ENCODE measurements at regions not wholly inside any gene's neighbourhood (a gene's known extent, or its start where the extent isn't known, plus 50 kb on each side); places are given as distances from the start of the nearest gene placed in this dataset.

- TF ChIP-seq CTCF (IDR thresholded peaks at IDR 0.05; ENCODE audit: insufficient read depth, missing control alignments) = no peak
- DNase-seq (ENCODE audit: insufficient read length, low spot score) (no peak), FAIRE-seq (no peak)
These were observed 93.4 kb downstream of the ABHD5 start for GRCh38 chr3:43783987-43784639.

- DNase-seq (ENCODE audit: insufficient read length, low spot score) (no peak), FAIRE-seq (no peak)
- TF ChIP-seq CTCF (IDR thresholded peaks at IDR 0.05; ENCODE audit: insufficient read depth, missing control alignments) = no peak
These were observed 93.9 kb downstream of the ABHD5 start for GRCh38 chr3:43784640-43785011.

- TF ChIP-seq CTCF (IDR thresholded peaks at IDR 0.05; ENCODE audit: insufficient read depth, missing control alignments) = no peak
- FAIRE-seq = no peak
- no peak for DNase-seq (ENCODE audit: insufficient read length, low spot score)
These were observed 94.8 kb downstream of the ABHD5 start for GRCh38 chr3:43785551-43785950.

GRCh38 chr3:43786102-43786501, 95.4 kb downstream of the ABHD5 start:
- TF ChIP-seq CTCF (IDR thresholded peaks at IDR 0.05; ENCODE audit: insufficient read depth, missing control alignments) = no peak
- no peak for FAIRE-seq
- DNase-seq (ENCODE audit: insufficient read length, low spot score) = no peak

- FAIRE-seq = no peak
- no peak for TF ChIP-seq CTCF (IDR thresholded peaks at IDR 0.05; ENCODE audit: insufficient read depth, missing control alignments)
These were observed 96.0 kb downstream of the ABHD5 start for GRCh38 chr3:43786526-43787305.

GRCh38 chr3:43787330-43787729, 96.6 kb downstream of the ABHD5 start:
- FAIRE-seq (no peak), DNase-seq (ENCODE audit: insufficient read length, low spot score) (no peak)
- no peak for TF ChIP-seq CTCF (IDR thresholded peaks at IDR 0.05; ENCODE audit: insufficient read depth, missing control alignments)

More at GRCh38 chr3:43786526-43787305, 96.0 kb downstream of the ABHD5 start:
- DNase-seq (ENCODE audit: insufficient read length, low spot score) = no peak

- no peak for FAIRE-seq
- TF ChIP-seq CTCF (IDR thresholded peaks at IDR 0.05; ENCODE audit: insufficient read depth, missing control alignments) = no peak
- no peak for DNase-seq (ENCODE audit: insufficient read length, low spot score)
These were observed 98.3 kb downstream of the ABHD5 start for GRCh38 chr3:43789028-43789427.

Measured in D721Med (cell line).